ENCODE measurements at regions not wholly inside any gene's neighbourhood (a gene's known extent, or its start where the extent isn't known, plus 50 kb on each side); places are given as distances from the start of the nearest gene placed in this dataset.
"Not testable (repeated sequence)": the region's sequence is repeated elsewhere in the genome, so short reads cannot be mapped to it uniquely, and the experiment has no call there.

- no peak for TF ChIP-seq RFX7 (CRISPR knock-in tag; IDR thresholded peaks at IDR 0.05)
- TF ChIP-seq EWSR1 (IDR thresholded peaks at IDR 0.05; ENCODE audit: borderline replicate concordance, low read depth, partially characterized antibody): no peak
- no peak for TF ChIP-seq ZC3H8 (IDR thresholded peaks at IDR 0.05)
- no peak for TF ChIP-seq PML (IDR thresholded peaks at IDR 0.05; ENCODE audit: low read length)
- TF ChIP-seq SAP30 (IDR thresholded peaks at IDR 0.05; ENCODE audit: borderline replicate concordance, insufficient read depth, low read depth, low read length, poor library complexity, severe bottlenecking): no peak
- no peak for TF ChIP-seq ZBTB9 (CRISPR knock-in tag; IDR thresholded peaks at IDR 0.05)
- TF ChIP-seq MNT (conservative IDR thresholded peaks at IDR 0.05): no peak
- no peak for TF ChIP-seq MEF2A (IDR thresholded peaks at IDR 0.05; ENCODE audit: control insufficient read depth, low read depth, low read length)
- no peak for TF ChIP-seq HNRNPLL (IDR thresholded peaks at IDR 0.05; ENCODE audit: low read depth, low read length, poor library complexity, severe bottlenecking)
- TF ChIP-seq HNRNPUL1 (IDR thresholded peaks at IDR 0.05; ENCODE audit: low read length): no peak
- no peak for TF ChIP-seq ZSCAN29 (IDR thresholded peaks at IDR 0.05)
Observed at GRCh38 chr4:147110473-147111367, 165.1 kb upstream of the TTC29 start (continued).

- H3K27me3 ChIP-seq (ENCODE audit: control insufficient read depth in 2 of 2, insufficient read depth in 2 of 2, low read length in 2 of 2); CTCF ChIA-PET (ENCODE audit: low intra/inter-chr PET ratio); H3K9me3 ChIP-seq (replicated peaks; ENCODE audit: control insufficient read depth, insufficient read depth, low read depth, low read length); H3K79me2 ChIP-seq (ENCODE audit: control insufficient read depth, insufficient read depth, low read length); DNase-seq (ENCODE audit: extremely low read depth in 1 of 4, low spot score in 3 of 4); in situ Hi-C loops (cut with MboI); BruUV-seq (replicated peaks); H2AFZ ChIP-seq (ENCODE audit: low read depth, low read length); H3K4me1 ChIP-seq (replicated peaks in 1 of 2; ENCODE audit: control insufficient read depth in 2 of 2, insufficient read depth in 2 of 2, low read length in 2 of 2); ATAC-seq; H3K27ac ChIP-seq (ENCODE audit: extremely low read depth, low read depth, low read length); H4K20me1 ChIP-seq (replicated peaks; ENCODE audit: control insufficient read depth, insufficient read depth, low read length); H3K9me1 ChIP-seq (ENCODE audit: control insufficient read depth, insufficient read depth, low read length); H3K4me2 ChIP-seq (ENCODE audit: insufficient read depth, low read length); H3K9ac ChIP-seq (ENCODE audit: insufficient read depth in 1 of 2, low read depth in 2 of 2, low read length in 2 of 2); FAIRE-seq; H3K36me3 ChIP-seq (ENCODE audit: control insufficient read depth, insufficient read depth, low read length); POLR2A ChIA-PET; intact Hi-C loops (cut with micrococcal nuclease); H3K4me3 ChIP-seq: not testable (repeated sequence)
- WGBS (ENCODE audit: insufficient coverage, low coverage, missing lambda C conversion rate): 2% methylated on average over 6 of the region's 6 CpGs
Observed at GRCh38 chr4:147112196-147112595, 166.5 kb upstream of the TTC29 start.
